ENCODE measurements at regions not wholly inside any gene's neighbourhood (a gene's known extent, or its start where the extent isn't known, plus 50 kb on each side); places are given as distances from the start of the nearest gene placed in this dataset.
"Not testable (repeated sequence)": the region's sequence is repeated elsewhere in the genome, so short reads cannot be mapped to it uniquely, and the experiment has no call there.

DNA sequence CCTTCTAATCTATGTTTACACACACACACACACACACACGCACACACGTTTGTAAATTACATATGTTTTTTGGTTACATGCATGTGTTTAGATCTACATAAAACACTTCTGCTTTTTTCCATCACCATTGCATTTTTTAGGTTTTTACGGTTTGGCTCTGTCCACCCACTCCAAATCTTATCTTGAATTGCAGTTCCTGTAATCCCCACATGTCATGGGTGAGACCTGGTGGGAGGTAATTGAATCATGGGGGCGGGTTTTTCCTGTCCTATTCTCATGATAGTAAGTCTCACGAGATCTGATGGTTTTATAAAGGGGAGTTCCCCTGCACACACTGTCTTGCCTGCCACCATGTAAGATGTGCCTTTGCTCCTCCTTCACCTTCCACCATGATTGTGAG, 188.7 kb upstream of the TSHZ3 start:
- TF ChIP-seq ZFP3 (CRISPR knock-in tag; IDR thresholded peaks at IDR 0.05); RARB (CRISPR knock-in tag; IDR thresholded peaks at IDR 0.05); ARNTL (CRISPR knock-in tag; IDR thresholded peaks at IDR 0.05; ENCODE audit: borderline replicate concordance, low read depth); ZNF70 (CRISPR knock-in tag; IDR thresholded peaks at IDR 0.05); ZNF8 (CRISPR knock-in tag; IDR thresholded peaks at IDR 0.05); GLIS3 (CRISPR knock-in tag; IDR thresholded peaks at IDR 0.05); ZFP30 (CRISPR knock-in tag; IDR thresholded peaks at IDR 0.05); TCF4 (CRISPR knock-in tag; IDR thresholded peaks at IDR 0.05; ENCODE audit: borderline replicate concordance); TOX (CRISPR knock-in tag; IDR thresholded peaks at IDR 0.05; ENCODE audit: borderline replicate concordance); ZNF565 (CRISPR knock-in tag; conservative IDR thresholded peaks at IDR 0.05; ENCODE audit: low read depth); OSR1 (CRISPR knock-in tag; IDR thresholded peaks at IDR 0.05): not testable (repeated sequence)
- TF ChIP-seq, protein P1, sequence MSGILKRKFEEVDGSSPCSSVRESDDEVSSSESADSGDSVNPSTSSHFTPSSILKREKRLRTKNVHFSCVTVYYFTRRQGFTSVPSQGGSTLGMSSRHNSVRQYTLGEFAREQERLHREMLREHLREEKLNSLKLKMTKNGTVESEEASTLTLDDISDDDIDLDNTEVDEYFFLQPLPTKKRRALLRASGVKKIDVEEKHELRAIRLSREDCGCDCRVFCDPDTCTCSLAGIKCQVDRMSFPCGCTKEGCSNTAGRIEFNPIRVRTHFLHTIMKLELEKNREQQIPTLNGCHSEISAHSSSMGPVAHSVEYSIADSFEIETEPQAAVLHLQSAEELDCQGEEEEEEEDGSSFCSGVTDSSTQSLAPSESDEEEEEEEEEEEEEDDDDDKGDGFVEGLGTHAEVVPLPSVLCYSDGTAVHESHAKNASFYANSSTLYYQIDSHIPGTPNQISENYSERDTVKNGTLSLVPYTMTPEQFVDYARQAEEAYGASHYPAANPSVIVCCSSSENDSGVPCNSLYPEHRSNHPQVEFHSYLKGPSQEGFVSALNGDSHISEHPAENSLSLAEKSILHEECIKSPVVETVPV (CRISPR knock-in tag; IDR thresholded peaks at IDR 0.05) = not testable (repeated sequence)
- TF ChIP-seq, protein P2, sequence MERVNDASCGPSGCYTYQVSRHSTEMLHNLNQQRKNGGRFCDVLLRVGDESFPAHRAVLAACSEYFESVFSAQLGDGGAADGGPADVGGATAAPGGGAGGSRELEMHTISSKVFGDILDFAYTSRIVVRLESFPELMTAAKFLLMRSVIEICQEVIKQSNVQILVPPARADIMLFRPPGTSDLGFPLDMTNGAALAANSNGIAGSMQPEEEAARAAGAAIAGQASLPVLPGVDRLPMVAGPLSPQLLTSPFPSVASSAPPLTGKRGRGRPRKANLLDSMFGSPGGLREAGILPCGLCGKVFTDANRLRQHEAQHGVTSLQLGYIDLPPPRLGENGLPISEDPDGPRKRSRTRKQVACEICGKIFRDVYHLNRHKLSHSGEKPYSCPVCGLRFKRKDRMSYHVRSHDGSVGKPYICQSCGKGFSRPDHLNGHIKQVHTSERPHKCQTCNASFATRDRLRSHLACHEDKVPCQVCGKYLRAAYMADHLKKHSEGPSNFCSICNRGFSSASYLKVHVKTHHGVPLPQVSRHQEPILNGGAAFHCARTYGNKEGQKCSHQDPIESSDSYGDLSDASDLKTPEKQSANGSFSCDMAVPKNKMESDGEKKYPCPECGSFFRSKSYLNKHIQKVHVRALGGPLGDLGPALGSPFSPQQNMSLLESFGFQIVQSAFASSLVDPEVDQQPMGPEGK (CRISPR knock-in tag; IDR thresholded peaks at IDR 0.05; ENCODE audit: borderline replicate concordance) = not testable (repeated sequence)
